ENCODE measurements at regions not wholly inside any gene's neighbourhood (a gene's known extent, or its start where the extent isn't known, plus 50 kb on each side); places are given as distances from the start of the nearest gene placed in this dataset.

DNA sequence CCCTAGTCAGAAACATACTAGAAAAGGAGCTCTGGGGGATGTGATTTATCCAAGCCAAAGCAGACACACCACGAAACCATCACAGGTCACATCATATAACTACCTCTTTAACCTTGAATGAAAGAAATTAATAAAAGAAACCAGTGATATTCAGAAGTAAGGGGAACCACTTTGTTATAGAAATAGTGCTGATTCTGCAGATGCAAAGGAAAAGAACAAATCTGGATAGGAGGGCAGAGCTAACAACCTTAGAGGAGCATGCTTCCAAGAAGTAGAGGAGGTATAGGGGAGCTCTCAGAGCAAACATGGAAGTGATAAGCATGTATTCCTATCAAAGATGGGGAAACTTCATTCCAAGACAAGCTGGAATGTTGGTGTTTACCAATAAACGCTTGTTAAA, 117.0 kb upstream of the MDM1 start:
- DNase-seq (ENCODE audit: low read depth) = no peak

DNA sequence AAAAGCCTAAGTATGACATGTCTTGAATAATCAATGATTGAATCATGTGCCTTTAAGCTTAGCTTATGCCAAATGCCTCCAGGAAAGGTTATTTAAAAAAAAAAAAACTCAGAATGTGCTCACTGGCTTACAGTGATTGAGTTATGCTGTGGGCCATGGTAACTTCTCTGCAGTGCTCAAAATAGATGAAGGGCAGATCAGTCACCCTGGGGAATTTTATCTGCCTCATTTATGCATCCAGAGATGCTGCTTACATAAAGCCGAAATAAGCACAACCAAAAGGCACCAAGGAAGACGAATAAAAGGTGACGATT, 118.7 kb upstream of the MDM1 start:
- no peak for DNase-seq (ENCODE audit: low read depth)

DNA sequence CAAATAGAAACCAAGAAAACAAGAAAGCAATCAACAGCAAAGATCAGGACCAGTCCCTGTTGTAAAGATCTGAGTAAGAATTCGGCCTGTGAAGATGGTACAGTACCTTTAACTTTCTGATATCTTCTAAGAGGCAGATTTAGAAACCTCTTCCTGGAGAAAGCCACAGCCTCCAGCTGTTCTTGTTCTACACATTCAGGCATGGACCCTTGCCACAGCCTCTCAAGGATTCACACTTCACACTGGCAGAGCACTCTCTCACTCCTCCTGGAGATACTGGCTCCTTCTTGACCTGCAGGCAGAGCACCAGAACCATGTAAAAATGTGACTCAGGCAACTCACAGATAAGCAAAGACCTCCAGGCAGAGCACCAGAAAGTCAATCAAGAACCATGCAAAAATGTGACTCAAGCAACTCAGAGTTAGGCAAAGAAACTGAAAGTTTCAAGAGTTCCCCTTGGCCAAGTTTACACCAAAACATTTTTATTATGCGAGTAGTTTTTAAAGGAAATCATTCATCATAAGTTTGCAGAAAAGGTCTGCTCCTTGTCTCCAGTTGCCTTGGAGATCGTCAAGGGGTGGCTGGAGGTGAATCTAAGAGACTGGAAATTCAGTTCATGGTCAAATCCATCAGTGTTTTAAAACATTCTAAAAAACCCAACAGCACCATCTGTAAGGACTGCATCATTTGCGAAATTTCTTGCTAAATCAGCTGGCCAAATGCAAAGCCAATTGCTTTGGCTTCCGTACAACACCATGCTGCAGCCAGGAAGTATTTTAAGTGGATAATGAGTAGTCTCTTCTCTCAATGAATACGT, 119.3 kb upstream of the MDM1 start:
- peak; percentile 51 for DNase-seq (ENCODE audit: low read depth)

DNA sequence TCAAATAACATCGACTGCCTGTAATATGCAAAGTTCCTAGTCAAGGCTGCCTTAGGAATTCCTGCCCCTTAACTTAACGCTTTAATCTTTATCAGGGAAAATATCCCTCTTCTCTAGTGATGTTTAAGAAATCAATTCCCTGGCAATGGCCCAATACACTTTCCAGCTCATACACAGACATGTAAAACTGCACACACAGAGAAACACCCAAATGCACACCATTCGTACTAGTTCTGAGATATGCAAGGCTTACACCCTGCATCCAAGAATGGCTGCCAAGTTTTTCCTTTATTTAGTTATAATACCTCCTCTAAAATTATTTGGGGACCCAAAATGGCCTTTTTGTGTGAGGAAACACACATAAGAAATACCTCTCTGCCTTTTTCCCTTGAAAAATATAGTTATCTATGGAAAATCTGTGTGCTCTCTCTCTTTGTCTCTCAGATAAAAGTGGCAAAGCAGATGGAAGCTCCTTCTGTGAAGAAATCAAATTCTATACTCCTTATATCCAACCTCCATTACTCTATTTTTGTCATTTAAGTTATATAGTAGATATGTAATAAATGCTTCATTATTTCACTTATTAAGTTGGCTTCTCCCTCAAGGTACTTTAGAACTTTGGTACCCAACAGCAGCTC, 120.0 kb upstream of the MDM1 start:
- DNase-seq (ENCODE audit: low read depth) = no peak

DNA sequence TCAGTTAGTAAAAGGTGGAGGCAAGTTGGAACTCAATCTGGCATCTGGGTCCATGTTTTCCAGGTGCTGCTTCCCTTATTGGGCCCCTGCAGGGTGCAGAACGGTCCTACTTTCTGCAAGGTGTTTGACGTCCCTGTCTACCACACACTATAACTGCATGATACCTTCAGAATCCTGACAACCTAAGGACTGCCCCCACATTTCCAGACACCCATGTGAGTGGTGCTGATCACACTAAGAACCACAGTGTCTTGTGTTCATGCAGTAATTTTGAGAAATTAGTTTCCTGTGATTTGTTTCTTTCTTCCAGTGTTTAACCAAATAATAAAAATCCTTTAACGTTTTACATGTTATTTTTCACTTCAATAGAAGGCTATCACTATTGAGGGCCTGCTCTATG, 121.1 kb upstream of the MDM1 start:
- DNase-seq (ENCODE audit: low read depth) = no peak

DNA sequence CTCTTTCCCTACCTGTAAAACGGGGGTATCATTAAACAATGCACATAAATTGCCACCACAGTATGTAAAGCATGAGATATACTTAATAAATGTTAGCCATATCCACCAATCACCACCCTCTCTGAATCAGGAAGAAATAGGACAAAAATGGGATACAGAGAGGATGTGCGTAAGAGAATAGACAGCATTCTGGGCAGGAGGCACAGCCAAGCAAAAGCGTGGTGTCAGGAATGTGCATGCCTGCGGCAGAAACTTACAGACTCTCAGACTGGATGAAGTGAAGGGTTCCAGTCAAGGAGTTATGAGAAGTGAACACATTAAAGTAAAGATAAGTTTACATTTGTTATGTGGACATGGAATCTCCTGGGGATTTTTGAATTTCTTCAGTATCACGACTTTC, 121.7 kb upstream of the MDM1 start:
- no peak for DNase-seq (ENCODE audit: low read depth)

DNA sequence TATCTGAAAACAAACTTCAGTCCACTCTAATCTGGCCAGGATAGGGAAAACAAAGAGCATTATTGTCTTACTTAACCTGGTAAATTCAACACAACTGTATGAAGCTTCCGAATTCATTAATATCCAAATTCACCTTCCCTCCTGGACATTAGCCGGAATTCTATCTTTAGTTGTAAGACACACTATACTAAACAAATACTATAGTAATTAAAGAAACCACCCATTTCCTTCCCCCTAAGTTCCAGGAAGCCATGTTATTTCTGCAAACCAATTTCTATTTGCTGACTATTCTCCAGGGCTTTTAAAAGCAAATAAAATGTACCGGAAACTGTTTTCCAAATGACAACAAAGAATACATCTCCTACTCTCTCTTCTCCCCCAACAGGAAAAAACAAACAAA, 122.7 kb upstream of the MDM1 start:
- DNase-seq (ENCODE audit: low read depth) = no peak

DNA sequence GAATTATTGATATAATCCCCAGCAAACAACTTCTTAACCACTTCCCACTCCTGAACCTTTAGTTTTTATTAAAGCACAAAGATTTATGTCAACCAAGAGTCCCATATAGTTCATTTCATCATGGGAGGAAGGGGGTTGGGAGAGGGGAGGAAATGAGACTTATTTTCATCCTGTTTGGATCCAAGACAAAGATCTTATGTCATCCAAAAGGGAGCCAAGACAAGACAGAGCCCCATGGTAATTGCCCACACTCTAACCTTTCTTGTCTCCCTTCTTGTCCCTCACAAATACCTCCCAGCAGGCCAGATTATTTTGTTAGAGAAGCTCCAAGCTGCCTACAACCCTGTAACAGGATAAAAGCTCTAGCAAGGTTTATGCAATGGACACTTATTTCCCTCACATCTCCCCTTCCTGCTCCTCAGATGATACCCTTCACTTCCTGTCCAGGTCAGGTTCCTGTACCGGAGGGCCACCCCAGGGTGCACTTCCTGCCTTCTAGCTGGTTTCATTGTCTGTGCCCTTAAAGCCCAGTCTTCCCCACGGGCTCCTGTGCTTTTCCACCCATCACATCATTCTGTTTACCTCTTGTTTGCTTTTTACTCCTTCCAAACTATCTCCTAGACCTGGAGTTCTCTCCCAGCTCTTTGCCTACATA, 123.7 kb upstream of the MDM1 start:
- no peak for DNase-seq (ENCODE audit: low read depth)

DNA sequence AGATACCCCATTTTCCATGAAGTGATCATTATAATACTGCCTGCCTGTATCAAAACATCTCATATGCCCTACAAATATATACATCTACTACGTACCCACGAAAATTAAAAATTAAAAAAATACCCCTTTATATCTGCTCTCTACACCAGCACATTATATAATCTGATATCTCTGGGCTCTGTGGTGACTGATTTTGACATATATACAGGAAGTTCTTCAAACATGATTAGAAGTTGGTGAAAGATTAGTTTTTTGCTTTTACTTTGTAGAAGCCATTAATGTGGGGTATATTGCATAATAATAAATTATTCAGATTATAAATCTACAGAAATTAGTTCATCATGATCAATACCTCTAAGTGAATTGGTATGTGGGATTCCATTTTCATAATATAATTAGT, 126.7 kb upstream of the MDM1 start:
- no peak for DNase-seq (ENCODE audit: low read depth)

DNA sequence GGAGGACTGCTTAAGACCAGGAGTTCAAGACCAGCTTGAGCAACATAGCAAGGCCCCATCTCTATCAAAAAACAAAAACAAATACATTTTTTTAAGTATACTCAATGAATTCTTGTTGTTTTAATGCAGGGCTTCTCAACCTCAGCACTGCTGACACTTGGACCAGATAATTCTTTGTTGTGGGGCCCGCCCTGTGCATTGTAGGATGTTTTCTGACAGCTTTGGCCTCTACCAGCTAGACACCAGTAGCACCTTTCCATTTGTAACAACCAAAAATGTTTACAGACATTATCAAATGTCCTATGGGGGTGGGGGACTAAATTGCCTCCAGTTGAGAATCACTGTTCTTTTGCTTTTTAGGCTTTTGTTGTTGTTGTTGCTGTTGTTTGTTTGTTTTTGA, 128.1 kb upstream of the MDM1 start:
- no peak for DNase-seq (ENCODE audit: low read depth)

DNA sequence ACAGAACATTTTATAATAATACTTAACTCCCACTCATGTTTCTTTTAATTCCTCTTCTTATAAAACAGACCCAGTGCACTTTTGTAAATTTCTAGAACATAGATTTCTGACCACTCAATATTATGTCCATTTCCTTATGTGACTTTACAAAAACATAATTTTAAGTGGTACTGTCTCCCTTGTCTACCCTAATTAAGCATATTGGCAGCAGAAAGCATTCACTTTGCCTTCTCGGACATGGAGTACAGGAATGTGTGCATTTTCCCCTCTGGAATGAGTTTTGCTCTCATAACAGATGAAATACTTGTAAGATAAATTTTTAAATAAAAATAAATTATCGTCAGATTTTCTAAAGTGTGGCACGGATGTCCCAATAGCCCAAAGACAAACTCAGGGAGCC, 129.5 kb upstream of the MDM1 start:
- no peak for DNase-seq (ENCODE audit: low read depth)

DNA sequence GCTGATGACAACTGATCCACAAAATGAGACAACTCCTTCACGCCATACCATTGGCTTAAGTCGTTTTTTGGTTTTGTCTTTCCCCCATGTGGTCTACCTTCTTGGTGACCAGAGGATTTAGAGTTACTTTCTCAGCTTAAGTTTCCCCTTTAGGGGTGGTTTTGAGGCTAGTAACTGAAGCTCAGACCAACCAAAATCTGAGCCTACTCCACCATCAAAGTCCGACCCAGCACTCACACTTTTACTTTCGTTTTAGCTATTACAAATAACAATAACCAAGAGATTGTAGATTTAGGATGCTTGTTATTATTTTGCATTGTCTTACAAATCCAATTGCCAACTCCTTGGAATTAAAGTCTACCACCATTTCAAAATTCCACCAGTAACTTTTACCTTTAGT, 130.6 kb upstream of the MDM1 start:
- DNase-seq (ENCODE audit: low read depth) = no peak

DNA sequence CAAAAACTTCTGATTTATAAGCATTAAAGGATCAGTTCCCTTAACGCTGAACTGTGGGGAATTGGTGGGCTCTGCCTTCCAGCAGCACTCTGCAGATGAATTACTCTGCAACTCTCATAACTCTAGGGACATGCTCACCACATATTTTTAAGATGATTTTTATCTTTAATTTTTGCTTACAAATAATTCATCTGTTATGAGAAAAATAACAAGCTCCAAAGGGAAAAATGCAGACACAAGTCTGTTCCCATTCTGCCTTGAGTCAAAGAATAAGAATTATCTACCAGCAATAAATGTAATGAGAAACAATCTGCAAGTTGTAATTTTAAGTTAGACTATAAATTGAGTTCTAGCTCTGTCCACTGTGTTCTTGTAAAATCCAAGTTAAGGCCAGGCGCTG, 133.1 kb upstream of the MDM1 start:
- DNase-seq (ENCODE audit: low read depth) = no peak

DNA sequence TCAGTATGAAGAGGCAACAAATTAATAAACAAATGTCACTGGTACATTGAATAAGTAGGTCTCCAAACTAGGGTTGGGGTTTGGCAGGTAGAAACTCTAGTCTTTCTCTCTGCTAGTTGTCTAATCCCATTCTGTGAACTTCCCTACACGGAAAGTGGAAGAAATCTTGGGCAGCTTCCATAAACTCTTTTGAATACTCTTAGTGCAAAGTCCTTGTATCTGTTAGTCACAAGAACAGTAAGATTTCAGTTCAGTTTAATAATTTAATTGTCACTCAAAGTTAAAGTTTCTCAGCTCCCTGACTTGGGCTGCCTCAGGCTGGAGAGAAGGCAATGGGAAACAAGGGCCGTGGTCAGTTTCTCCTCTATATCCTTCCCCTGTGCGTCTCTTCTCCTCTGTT, 135.4 kb upstream of the MDM1 start:
- DNase-seq (ENCODE audit: low read depth) = no peak

DNA sequence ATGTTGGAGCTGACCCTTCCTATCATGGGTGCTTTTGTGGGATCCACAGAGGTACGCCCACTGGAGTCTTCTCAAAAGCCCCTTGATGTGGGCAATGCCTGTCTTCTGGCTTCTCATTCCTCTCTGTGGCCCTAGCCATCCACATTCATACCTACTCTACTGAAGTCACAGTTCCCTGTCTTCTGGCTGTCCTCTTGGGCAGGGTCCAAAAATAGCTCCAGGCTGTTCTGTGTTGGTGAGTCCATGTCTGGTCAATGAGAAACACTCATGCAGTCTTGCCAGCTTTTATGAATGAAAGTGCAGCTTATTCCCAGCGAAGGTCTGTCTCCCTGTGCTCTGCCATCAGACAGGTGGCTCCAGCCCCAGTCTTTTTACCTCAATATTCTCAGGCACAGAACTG, 135.9 kb upstream of the MDM1 start:
- no peak for DNase-seq (ENCODE audit: low read depth)

DNA sequence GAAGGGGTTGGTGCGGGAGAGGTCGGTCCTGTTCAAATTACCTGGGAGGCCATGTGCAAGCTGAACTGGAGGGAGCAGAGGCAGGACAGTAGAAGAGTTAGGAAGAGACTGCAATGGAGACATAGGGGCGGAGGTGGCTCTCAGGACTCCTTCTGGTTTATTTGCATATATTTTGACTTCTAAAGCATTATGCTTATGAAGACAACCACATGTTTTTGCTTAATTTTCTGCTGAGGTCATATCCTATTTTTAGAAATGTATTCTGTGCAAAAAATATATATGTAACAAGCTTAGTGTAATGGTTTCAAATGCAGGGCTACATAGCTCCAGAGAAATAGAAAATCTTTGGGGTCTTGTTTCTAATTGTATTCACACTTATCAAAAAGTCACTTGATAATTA, 137.0 kb upstream of the MDM1 start:
- DNase-seq (ENCODE audit: low read depth) = no peak

DNA sequence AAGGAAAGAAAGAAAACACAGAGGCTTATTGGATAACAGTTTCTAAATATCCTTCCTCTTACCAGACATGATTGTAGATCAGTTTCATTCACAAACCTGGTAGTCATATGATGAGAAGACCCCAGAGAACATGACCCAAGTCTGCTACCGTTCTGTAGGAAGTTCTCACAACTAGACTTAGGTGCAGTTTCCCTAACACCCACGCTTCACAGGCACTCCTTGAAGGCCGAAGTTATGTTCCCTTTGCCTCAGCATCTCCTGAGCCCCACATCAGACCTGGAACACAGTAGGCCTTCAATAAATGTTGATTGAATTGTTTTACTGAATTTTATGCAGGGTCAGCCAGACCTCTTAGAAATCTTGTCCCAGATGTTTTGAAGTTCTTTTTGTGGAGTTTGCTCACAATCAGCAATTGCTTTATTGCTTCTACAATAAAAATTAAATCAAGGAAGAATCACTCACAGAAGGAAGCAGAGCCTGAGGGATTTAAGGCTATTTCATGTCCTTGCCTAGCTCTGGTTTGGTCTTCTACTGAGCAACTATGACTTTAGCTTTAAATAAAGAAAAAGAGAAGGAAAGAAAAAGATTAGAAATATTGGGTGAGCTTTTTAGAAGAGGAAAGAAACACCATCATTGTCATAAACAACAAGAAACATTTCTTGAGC, 138.6 kb upstream of the MDM1 start:
- DNase-seq (ENCODE audit: low read depth) = no peak

DNA sequence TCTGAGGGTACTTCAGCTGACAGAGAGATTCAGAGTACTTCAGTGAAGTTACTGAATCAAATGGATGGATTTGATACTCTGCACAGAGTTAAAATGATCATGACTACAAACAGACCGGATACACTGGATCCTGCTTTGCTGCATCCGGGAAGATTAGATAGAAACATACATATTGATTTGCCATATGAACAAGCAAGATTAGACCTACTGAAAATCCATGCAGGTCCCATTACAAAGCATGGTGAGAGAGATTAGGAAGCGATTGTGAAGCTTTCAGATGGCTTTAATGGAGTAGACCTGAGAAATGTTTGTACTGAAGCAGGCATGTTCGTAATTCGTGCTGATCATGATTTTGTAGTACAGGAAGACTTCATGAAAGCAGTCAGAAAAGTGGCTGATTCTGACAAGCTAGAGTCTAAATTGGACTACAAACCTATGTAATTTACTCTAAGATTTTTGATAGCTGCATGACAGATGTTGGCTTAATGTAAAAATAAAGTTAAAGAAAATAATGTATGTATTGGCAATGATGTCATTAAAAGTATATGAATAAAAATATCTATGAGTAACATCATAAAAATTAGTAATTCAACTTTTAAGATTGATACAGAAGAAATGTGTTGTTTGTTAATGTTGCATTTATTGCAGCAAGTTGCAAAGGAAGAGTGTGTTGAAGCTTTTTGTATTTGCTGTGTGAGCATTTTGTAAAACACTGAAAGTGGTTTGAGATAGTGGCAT, 136.1 kb upstream of the RAP1B start:
- no peak for DNase-seq (ENCODE audit: low read depth)

DNA sequence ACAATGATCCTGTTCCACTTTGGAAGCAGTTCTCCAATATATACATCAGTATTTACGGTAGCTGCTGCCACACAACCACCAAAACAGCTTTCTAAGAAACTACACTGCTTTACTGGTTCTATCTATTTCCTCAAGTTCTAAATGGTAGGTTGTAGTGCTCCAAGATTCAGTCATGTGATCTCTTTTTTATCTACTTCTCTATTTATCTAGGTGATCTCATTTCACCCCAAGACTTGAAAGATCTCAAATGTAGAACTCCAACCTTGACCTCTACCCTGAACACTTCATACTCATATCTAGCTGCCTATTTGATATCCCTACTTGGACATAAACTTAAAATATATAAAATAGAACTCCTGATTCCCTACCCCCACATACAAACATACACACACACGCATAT, 133.9 kb upstream of the RAP1B start:
- no peak for DNase-seq (ENCODE audit: low read depth)

DNA sequence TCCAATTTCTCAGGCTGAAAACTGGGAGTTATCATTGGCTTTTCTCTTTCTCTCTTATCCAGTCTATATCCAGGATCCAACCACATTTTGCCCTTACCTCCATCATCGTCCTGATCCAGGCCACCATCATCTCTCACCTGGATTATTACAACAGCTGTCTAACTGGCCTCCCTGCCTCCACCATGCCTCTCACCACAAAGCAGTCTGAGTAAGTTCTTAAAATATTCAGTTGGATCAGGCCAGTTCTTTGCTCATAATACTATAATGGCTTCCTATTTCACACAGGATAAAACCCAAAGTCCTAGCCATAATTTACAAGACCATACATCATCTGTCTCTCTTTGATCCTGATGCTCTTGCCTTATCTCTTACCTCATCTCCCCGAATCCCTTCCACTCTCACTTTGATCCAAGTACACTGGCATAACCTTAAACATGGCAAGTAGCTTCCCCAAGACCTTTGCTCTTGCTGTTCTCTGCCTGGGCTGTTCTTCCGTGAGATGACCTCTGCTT, 133.4 kb upstream of the RAP1B start:
- no peak for DNase-seq (ENCODE audit: low read depth)

DNA sequence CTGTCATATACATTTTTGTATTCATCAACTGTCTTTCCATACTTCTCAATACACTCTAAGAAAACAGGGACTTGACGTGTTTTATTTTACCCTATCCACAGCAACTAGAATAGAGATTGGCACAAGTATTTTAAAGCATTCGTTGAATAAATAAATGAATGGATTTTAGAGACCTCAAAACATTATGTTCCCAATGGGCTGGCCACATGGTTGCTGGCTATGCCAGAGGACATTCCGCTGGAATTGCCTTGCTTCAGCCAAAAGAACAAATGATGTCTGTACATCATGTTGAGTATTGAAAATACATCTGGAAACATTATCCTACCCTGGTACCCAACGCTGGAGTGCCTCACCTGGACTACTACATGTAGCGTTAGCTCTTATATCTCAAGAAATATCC, 132.8 kb upstream of the RAP1B start:
- DNase-seq (ENCODE audit: low read depth) = no peak

Measured in forelimb muscle (tissue), 1 donor.